SJSA1 (cell line): ENCODE measurements at regions not wholly inside any gene's neighbourhood (a gene's known extent, or its start where the extent isn't known, plus 50 kb on each side); places are given as distances from the start of the nearest gene placed in this dataset.
"Not testable (repeated sequence)": the region's sequence is repeated elsewhere in the genome, so short reads cannot be mapped to it uniquely, and the experiment has no call there.

Source experiments
- DNase-seq, 2 experiments: peaks; one replicate each; pipeline ENCODE4 v3.0.0-alpha.2; 2015 to 2020; ENCODE audit warnings: low spot score in 2 of 2, low read depth in 1 of 2
- H3K27ac ChIP-seq: fragments of 250-450 bp; sonication (Bioruptor Pico); 2 replicates; pipeline ENCODE4 v1.5.1; 2020; ENCODE audit warnings: mild to moderate bottlenecking, moderate library complexity
- H3K27me3 ChIP-seq: fragments of 250-450 bp; sonication (Bioruptor Pico); replicated peaks from 2 replicates; pipeline ENCODE4 v1.5.1; 2020; ENCODE audit warnings: mild to moderate bottlenecking, moderate library complexity
- H3K36me3 ChIP-seq: fragments of 250-450 bp; sonication (Bioruptor Pico); 2 replicates; pipeline ENCODE4 v1.5.1; 2020; ENCODE audit warnings: mild to moderate bottlenecking
- H3K4me1 ChIP-seq: fragments of 250-450 bp; sonication (Bioruptor Pico); replicated peaks from 2 replicates; pipeline ENCODE4 v1.6.1; 2021; ENCODE audit warnings: mild to moderate bottlenecking
- H3K4me3 ChIP-seq: fragments of 250-450 bp; sonication (Bioruptor Pico); 2 replicates; pipeline ENCODE4 v1.5.1; 2020; ENCODE audit warnings: mild to moderate bottlenecking
- H3K9me3 ChIP-seq: fragments of 250-450 bp; sonication (Bioruptor Pico); replicated peaks from 2 replicates; pipeline ENCODE4 v1.5.1; 2020; ENCODE audit warnings: mild to moderate bottlenecking

DNA sequence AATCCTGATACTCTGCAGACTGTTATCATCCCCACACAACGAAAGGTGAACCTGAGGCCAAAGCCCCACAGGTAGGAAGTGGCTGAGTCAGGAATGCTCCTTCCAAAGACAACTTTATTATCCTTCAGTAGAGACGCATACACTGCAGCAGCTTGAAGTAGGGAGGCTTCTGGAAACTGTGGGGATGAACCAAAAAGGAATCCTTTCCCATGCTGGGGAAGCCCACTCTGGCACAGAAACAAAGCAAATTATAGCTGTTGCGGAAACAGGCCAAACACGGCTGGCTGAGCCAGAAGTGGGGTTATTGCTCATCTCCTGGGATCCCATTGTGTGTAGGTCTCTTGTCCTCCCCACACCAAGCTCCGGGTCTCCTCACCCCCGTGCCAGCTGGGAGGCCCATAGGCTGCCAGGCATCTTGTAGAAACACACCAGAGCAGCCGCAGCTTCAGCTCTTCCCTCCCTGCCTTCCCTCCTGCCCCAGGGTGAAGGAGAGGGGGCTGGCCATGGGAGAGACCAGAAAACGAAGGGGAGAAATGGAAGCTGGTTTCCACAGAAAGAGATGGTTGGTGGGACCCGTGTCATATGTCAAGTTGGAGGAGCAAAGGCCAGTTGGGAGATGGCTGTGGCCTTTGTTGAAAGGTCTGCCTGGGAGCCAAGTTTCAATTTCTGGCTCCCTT, 176.9 kb upstream of the NABP1 start:
- no peak overlapping the region for H3K4me3 ChIP-seq
- H3K4me1 ChIP-seq = 0 out of 2 replicates have a peak, but pooled peaks cover 3% of the 10 kb centered on the region
- H3K27me3 ChIP-seq = no peaks in the 10 kb centered on the region
- H3K9me3 ChIP-seq = no peaks in the 10 kb centered on the region
- no peak for DNase-seq
- H3K36me3 ChIP-seq = no peaks in the 10 kb centered on the region
- no peak overlapping the region for H3K27ac ChIP-seq

DNA sequence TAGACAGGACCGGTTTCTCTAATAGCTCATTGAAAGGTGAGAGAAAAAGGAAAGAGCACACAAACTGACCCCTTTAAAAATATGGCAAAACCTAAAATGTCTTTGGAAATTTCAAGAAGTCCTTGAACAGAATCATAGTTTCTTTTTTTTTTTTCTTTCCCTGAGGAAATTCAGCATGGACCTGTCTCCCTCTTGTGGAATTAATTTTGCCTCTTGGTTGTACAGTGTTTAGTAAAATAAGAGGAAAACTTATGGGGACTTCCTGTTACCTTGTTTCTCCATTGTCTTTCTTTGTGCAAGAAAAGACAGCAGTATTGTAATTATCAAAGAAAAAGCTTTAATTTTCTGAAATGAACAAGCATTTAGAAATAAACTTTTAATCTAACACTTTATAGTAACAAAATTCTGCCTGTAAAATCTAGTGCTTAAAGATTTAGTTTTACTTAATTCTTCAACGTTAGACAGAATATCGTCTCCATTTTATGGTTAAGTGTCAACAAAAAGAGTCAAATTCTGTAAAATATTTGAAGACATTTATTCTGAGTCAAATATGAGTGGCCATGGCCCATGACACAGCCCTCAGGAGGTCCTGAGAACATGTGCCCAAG, 176.3 kb upstream of the NABP1 start:
- peak in 1 of 2 experiments; percentile 73 for DNase-seq
- Histone ChIP-seq H3K4me1 (0 out of 2 replicates have a peak, but pooled peaks cover 3% of the 10 kb centered on the region), H3K36me3 (no peaks in the 10 kb centered on the region), H3K27ac (no peak overlapping the region), H3K9me3 (no peaks in the 10 kb centered on the region), H3K4me3 (no peak overlapping the region), H3K27me3 (no peaks in the 10 kb centered on the region)

DNA sequence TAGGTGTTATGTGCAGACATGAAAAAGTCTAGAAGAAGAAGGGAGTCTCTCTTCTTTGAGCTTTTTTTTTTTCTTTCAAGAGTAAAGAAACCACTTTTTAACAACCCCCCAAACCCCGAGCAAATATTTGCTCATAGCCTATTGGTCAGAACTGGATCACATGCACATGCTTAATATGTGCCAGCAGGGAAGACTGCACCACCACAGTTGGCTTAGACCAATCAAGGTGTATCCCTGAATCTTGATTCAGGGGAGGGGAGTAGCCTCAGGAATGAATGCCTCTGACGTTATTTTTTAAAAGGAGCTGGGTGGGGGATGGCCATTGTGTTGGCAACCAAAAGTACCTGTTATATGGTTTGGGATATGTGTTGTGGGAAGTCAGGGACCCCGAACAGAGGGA, 171.4 kb upstream of the NABP1 start:
- Histone ChIP-seq H3K4me3 (no peak overlapping the region), H3K27me3 (no peaks in the 10 kb centered on the region)

DNA sequence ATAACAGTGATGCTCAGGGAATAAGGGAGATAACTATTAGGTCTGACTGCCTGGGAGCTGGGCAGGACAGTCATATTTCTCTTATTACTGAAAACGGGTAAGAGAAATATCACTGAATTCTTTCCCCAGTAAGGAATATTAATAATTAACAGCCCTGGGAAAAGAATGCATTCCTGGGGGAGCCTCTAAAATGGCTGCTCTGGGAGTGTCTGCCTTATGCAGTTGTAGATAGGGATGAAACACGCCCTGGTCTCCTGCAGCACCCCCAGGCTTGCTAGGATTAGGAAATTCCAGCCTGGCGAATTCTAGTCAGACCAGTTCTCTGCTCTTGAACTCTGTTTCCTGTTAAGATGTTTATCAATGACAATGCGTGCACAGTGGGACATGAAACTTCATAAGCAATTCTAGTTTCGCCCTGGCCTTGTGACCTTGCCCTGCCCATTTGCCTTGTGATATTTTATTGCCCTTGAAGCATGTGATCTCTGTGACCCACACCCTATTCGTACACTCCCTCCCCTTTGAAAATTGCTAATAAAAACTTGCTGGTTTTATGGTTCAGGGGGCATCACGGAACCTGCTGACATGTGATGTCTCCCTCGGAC, 170.6 kb upstream of the NABP1 start:
- not testable (repeated sequence) for H3K4me3 ChIP-seq, H3K36me3 ChIP-seq, H3K9me3 ChIP-seq, H3K4me1 ChIP-seq, DNase-seq, H3K27me3 ChIP-seq, H3K27ac ChIP-seq

More for the DNA sequence above, 171.4 kb upstream of the NABP1 start:
- Histone ChIP-seq H3K4me1 (no peaks in the 10 kb centered on the region), H3K36me3 (no peaks in the 10 kb centered on the region), H3K9me3 (peaks cover 2% of the 10 kb centered on the region; the same call in 1 of the 2 replicates), H3K27ac (no peak overlapping the region)
- no peak for DNase-seq

DNA sequence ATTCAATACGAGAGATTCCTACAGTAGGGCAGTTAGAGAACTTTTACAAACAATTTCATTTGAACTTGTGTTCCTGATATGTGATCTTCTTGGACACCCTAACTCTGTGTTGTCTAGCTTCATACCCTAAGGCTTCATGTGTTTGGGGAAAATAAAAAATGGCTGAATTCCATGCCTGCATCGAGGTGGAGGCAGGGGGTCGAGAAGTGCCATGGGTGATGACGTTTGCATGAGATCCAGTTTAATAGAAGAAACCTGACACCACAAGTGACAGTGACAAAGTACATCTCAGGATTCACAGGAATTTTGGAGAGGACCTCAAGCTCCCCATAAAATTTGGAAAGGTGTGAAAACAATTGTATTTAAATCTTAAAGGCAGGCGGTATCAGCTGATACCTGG, 169.2 kb upstream of the NABP1 start:
- Histone ChIP-seq H3K27me3 (no peaks in the 10 kb centered on the region), H3K27ac (no peak overlapping the region), H3K36me3 (no peaks in the 10 kb centered on the region), H3K9me3 (peaks cover 2% of the 10 kb centered on the region; the same call in 1 of the 2 replicates), H3K4me1 (no peaks in the 10 kb centered on the region), H3K4me3 (no peak overlapping the region)
- no peak for DNase-seq

DNA sequence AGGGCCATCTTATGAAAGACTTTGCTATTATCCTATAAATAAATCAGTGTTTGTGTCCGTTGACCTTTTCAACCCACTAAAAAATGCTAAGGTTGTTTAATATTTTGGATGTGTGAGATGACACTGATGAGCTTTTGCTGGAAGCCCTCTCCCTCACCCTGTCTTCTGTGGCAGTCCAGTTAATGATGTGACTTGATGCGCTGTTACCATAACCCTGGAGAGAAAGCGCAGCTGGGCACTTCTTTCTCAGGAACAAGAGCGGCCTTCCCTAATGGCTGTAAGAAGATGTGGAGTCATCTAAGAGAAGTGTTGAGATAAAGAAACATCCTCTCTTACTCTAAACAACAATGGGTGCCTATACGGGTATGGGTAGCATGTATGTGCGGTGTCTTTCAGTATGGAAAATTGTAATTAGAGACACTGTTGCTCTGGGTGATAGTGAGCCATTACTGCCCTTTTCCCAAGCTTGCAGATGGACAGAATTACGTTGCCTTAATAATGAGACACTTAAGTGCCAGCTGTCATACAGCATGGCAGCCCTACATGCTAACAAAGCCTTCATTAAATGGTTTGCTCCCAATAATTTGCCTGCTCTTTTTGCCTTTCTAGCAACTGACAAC, 165.6 kb upstream of the NABP1 start:
- no peaks in the 10 kb centered on the region for H3K4me1 ChIP-seq
- no peak overlapping the region for H3K4me3 ChIP-seq
- DNase-seq = no peak
- H3K36me3 ChIP-seq = no peaks in the 10 kb centered on the region
- no peak overlapping the region for H3K27ac ChIP-seq
- H3K9me3 ChIP-seq = peaks cover 2% of the 10 kb centered on the region; the same call in 1 of the 2 replicates
- H3K27me3 ChIP-seq = no peaks in the 10 kb centered on the region

DNA sequence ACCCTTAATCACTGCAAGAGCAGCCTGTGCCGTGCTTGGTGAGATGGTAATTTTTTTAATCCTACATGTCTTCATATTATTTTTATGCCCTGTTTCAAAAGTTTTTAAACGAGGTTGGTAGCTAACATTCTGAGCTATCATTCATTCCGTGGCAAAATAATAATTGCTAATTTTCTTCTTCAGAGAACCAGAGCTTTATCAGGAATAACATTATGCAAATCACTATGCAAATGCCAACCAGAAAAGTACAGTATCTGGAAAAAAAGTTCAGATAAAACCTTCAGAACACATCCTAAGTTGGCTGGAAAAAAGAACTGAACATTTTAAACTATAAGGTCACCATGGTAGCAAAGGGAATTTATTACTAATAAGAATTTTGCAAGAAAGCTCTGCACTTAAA, 165.1 kb upstream of the NABP1 start:
- Histone ChIP-seq H3K4me1 (no peaks in the 10 kb centered on the region), H3K27me3 (no peaks in the 10 kb centered on the region), H3K9me3 (peaks cover 2% of the 10 kb centered on the region; the same call in 1 of the 2 replicates), H3K36me3 (no peaks in the 10 kb centered on the region), H3K4me3 (no peak overlapping the region), H3K27ac (no peak overlapping the region)
- DNase-seq = no peak

DNA sequence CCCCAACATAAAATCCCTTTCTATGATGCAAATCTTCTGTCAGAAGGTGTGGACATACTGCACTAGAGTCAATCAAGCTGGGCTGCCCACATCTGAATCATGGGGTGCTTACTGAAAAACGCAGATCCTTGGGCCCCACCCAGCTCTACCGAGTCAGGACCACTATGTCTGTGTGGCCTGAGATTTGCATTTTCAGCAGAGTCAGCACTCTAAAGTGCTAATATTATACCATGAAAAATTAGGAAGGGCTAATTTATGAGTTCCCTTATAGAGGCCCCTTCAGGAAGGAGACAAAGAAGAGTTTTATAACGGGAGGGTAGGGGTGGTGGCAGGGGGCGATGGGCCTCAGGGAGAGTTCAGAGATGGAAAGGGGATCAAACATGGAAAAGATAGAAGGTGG, 163.3 kb upstream of the NABP1 start:
- no peaks in the 10 kb centered on the region for H3K27me3 ChIP-seq
- H3K4me3 ChIP-seq = no peak overlapping the region
- H3K36me3 ChIP-seq = no peaks in the 10 kb centered on the region
- H3K9me3 ChIP-seq = no peaks in the 10 kb centered on the region
- DNase-seq = no peak
- no peaks in the 10 kb centered on the region for H3K4me1 ChIP-seq
- H3K27ac ChIP-seq = no peak overlapping the region

DNA sequence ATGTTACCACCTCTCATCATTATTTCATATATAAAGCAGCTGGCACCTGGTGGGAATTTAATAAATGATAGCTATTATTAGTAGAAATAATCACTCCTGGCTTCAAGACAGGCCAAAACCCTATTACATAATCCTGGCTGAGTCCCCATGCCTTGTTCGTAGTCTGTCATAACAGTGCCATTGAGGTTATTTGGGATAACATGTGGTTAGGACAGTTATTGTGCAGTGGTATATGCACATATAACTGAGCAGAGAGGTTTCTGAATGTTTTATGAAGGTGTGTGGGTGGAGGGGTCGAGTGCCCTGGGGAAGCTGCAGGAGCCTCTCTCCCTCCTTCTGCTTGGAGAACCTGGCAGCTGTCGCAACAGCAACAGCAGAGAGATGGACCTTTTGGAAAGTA, 162.4 kb upstream of the NABP1 start:
- no peak for DNase-seq
- H3K4me3 ChIP-seq = no peak overlapping the region
- no peaks in the 10 kb centered on the region for H3K4me1 ChIP-seq

DNA sequence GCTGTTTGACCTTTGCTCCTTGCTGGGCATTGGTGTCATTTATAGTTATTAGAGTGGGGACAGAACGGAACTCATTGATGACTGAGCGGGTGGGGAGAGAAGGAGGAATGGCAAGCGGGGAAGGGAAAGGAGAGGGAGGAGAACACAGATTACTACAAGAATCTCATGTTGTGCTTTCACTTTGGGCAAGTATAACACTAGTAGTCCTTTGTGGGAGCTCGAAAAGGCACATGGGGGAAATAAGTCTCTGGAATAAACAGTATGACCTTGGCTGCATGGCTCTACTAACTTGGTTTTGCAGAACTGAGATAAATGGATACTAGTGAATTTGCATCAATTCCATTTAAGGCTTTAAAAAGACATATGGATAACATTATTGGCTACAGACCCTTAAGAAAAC, 161.7 kb upstream of the NABP1 start:
- no peak overlapping the region for H3K4me3 ChIP-seq
- DNase-seq = no peak
- no peaks in the 10 kb centered on the region for H3K9me3 ChIP-seq
- H3K27ac ChIP-seq = no peak overlapping the region
- H3K27me3 ChIP-seq = no peaks in the 10 kb centered on the region
- no peaks in the 10 kb centered on the region for H3K36me3 ChIP-seq
- no peaks in the 10 kb centered on the region for H3K4me1 ChIP-seq

More for the DNA sequence above, 162.4 kb upstream of the NABP1 start:
- no peak overlapping the region for H3K27ac ChIP-seq
- no peaks in the 10 kb centered on the region for H3K9me3 ChIP-seq
- H3K27me3 ChIP-seq = no peaks in the 10 kb centered on the region
- no peaks in the 10 kb centered on the region for H3K36me3 ChIP-seq

DNA sequence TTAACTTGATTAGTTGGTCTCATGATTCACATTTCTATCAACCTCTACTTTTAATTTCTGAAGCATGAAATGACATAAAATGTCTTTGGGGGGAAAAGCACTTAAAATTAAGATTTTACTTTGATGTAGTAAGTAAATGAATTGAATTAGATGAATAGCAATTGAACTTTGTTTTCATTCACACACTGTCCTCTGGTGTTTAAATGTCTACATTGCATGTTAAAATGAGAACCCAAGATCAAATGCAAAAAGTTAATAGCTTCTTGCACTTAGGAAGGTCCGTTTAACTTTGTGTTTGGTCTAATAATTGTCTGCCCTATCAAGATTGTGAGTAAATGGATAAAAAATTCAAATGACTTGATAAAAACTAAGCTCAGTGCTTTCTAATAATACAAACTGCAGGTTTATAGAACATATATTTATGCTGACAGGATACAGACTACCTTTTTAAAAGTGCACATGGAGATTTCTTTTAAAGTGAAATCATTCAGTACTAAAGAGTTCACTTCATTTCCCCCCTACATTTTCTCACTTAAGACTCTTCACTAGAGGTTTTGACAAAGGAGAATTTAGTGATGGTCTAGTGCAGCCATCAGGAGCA, 156.2 kb upstream of the NABP1 start:
- Histone ChIP-seq H3K4me1 (no peaks in the 10 kb centered on the region), H3K4me3 (no peak overlapping the region), H3K27me3 (no peaks in the 10 kb centered on the region), H3K36me3 (no peaks in the 10 kb centered on the region), H3K27ac (no peak overlapping the region), H3K9me3 (no peaks in the 10 kb centered on the region)
- peak in 1 of 2 experiments; percentile 22 for DNase-seq

DNA sequence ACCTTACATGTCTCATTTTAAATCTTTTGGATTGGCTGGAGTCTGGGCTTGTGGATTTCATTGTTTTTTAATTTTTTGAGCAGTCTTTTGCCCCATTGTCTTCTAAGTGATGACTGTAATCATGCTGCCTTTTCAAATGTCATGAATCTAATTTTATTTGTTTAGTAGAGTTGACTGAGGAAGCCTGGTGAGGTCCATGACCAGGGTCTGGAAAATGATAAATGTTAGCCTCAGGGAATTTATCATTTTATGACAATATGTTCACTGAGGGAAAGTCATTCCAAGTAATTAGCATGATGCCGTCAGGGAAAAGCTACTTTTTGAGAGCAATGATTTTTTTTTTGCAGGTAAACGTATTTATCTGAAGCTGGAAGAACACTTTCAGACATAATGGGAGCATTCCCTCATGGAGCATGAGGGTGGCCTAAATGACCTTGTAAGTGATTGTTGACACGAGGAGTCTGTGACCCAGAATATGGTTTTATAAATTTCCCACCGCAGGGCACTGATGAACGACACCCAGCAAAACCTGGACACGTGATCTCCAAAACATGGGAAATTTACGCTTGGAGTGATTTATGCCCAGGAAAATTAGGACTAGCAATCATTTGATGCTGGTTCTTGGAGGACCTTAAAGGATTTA, 155.3 kb upstream of the NABP1 start:
- DNase-seq = no peak
- H3K27me3 ChIP-seq = no peaks in the 10 kb centered on the region

DNA sequence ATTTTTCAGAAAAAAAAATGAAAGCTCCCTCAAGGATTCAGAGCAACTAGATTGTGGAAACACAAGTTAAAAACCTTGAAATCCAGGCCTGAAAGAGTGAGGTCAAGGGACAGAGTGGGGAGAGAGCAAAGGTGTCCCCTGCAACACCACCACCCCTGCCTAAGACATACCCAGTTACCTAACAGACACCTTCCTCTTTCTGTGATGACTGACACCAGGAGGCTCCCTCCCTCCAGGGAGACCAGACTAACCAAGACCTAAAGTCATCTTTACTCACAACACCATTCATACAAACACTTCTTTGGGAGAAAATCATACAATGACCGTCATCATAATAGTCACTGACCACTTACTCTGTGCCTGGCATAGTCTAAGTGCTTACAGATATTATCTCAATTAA, 151.8 kb upstream of the NABP1 start:
- no peak for DNase-seq

More for the DNA sequence above, 155.3 kb upstream of the NABP1 start:
- Histone ChIP-seq H3K27ac (no peak overlapping the region), H3K4me3 (no peak overlapping the region), H3K4me1 (no peaks in the 10 kb centered on the region), H3K36me3 (no peaks in the 10 kb centered on the region), H3K9me3 (no peaks in the 10 kb centered on the region)

More for the DNA sequence above, 151.8 kb upstream of the NABP1 start:
- Histone ChIP-seq H3K27ac (no peak overlapping the region), H3K4me1 (no peaks in the 10 kb centered on the region), H3K36me3 (no peaks in the 10 kb centered on the region), H3K27me3 (no peaks in the 10 kb centered on the region), H3K9me3 (no peaks in the 10 kb centered on the region), H3K4me3 (no peak overlapping the region)
